ENCODE measurements at regions not wholly inside any gene's neighbourhood (a gene's known extent, or its start where the extent isn't known, plus 50 kb on each side); places are given as distances from the start of the nearest gene placed in this dataset.
"Not testable (repeated sequence)": the region's sequence is repeated elsewhere in the genome, so short reads cannot be mapped to it uniquely, and the experiment has no call there.

- no peak overlapping the region for H3K27ac ChIP-seq
- no peak for TF ChIP-seq POLR2AphosphoS5 (IDR thresholded peaks at IDR 0.05; ENCODE audit: borderline replicate concordance, low read depth, low read length)
- no peak for TF ChIP-seq FOXP2 (optimal IDR thresholded peaks at IDR 0.05; ENCODE audit: control extremely low read depth, extremely low read length, insufficient read depth)
- no peak for TF ChIP-seq EZH2 (IDR thresholded peaks at IDR 0.05)
- H3K36me3 ChIP-seq (ENCODE audit: insufficient read depth, low read length) = no peaks in the 10 kb centered on the region
- H3K9ac ChIP-seq (ENCODE audit: insufficient read length) = no peak overlapping the region
- no peak overlapping the region for H3K4me3 ChIP-seq
- no peak for DNase-seq (ENCODE audit: low read depth, low spot score)
- no peaks in the 10 kb centered on the region for H3K9me3 ChIP-seq (ENCODE audit: low read depth, low read length)
These were observed 371.2 kb upstream of the LRFN5 start for GRCh38 chr14:41235466-41235865.

- Histone ChIP-seq H3K27ac (no peak overlapping the region), H3K9ac (ENCODE audit: insufficient read length) (no peak overlapping the region), H3K9me3 (ENCODE audit: low read depth, low read length) (no peaks in the 10 kb centered on the region), H3K36me3 (ENCODE audit: insufficient read depth, low read length) (no peaks in the 10 kb centered on the region), H3K4me3 (no peak overlapping the region)
- TF ChIP-seq FOXP2 (optimal IDR thresholded peaks at IDR 0.05; ENCODE audit: control extremely low read depth, extremely low read length, insufficient read depth) = no peak
- TF ChIP-seq POLR2AphosphoS5 (IDR thresholded peaks at IDR 0.05; ENCODE audit: borderline replicate concordance, low read depth, low read length) = no peak
- no peak for TF ChIP-seq EZH2 (IDR thresholded peaks at IDR 0.05)
- DNase-seq (ENCODE audit: low read depth, low spot score) = no peak
These were observed 376.0 kb upstream of the LRFN5 start for GRCh38 chr14:41230683-41231082.

- no peak for DNase-seq (ENCODE audit: low read depth, low spot score)
- TF ChIP-seq EZH2 (IDR thresholded peaks at IDR 0.05) (no peak), FOXP2 (optimal IDR thresholded peaks at IDR 0.05; ENCODE audit: control extremely low read depth, extremely low read length, insufficient read depth) (no peak), POLR2AphosphoS5 (IDR thresholded peaks at IDR 0.05; ENCODE audit: borderline replicate concordance, low read depth, low read length) (no peak)
- Histone ChIP-seq H3K9me3 (ENCODE audit: low read depth, low read length) (no peaks in the 10 kb centered on the region), H3K4me3 (no peak overlapping the region), H3K27ac (no peak overlapping the region), H3K9ac (ENCODE audit: insufficient read length) (no peak overlapping the region), H3K36me3 (ENCODE audit: insufficient read depth, low read length) (no peaks in the 10 kb centered on the region)
These were observed 376.9 kb upstream of the LRFN5 start for GRCh38 chr14:41229824-41230223.

- Histone ChIP-seq H3K27ac (no peak overlapping the region), H3K9me3 (ENCODE audit: low read depth, low read length) (no peaks in the 10 kb centered on the region), H3K4me3 (no peak overlapping the region), H3K9ac (ENCODE audit: insufficient read length) (no peak overlapping the region), H3K36me3 (ENCODE audit: insufficient read depth, low read length) (no peaks in the 10 kb centered on the region)
- TF ChIP-seq POLR2AphosphoS5 (IDR thresholded peaks at IDR 0.05; ENCODE audit: borderline replicate concordance, low read depth, low read length) (no peak), EZH2 (IDR thresholded peaks at IDR 0.05) (no peak), FOXP2 (optimal IDR thresholded peaks at IDR 0.05; ENCODE audit: control extremely low read depth, extremely low read length, insufficient read depth) (no peak)
- no peak for DNase-seq (ENCODE audit: low read depth, low spot score)
These were observed 381.2 kb upstream of the LRFN5 start for GRCh38 chr14:41225433-41225832.

GRCh38 chr14:41222581-41222980 lies 384.1 kb upstream of the LRFN5 start:
- Histone ChIP-seq H3K4me3 (no peak overlapping the region), H3K27ac (no peak overlapping the region), H3K9me3 (ENCODE audit: low read depth, low read length) (no peaks in the 10 kb centered on the region), H3K9ac (ENCODE audit: insufficient read length) (no peak overlapping the region), H3K36me3 (ENCODE audit: insufficient read depth, low read length) (no peaks in the 10 kb centered on the region)
- DNase-seq (ENCODE audit: low read depth, low spot score) = no peak
- TF ChIP-seq FOXP2 (optimal IDR thresholded peaks at IDR 0.05; ENCODE audit: control extremely low read depth, extremely low read length, insufficient read depth) (no peak), EZH2 (IDR thresholded peaks at IDR 0.05) (no peak), POLR2AphosphoS5 (IDR thresholded peaks at IDR 0.05; ENCODE audit: borderline replicate concordance, low read depth, low read length) (no peak)

GRCh38 chr14:41214978-41215377 lies 391.7 kb upstream of the LRFN5 start:
- H3K4me3 ChIP-seq; H3K9me3 ChIP-seq (ENCODE audit: low read depth, low read length); H3K9ac ChIP-seq (ENCODE audit: insufficient read length); DNase-seq (ENCODE audit: low read depth, low spot score); H3K36me3 ChIP-seq (ENCODE audit: insufficient read depth, low read length); H3K27ac ChIP-seq: not testable (repeated sequence)

- H3K27ac ChIP-seq = no peak overlapping the region
- DNase-seq (ENCODE audit: low read depth, low spot score) = no peak
- no peak for TF ChIP-seq EZH2 (IDR thresholded peaks at IDR 0.05)
- TF ChIP-seq FOXP2 (optimal IDR thresholded peaks at IDR 0.05; ENCODE audit: control extremely low read depth, extremely low read length, insufficient read depth) = no peak
- no peak for TF ChIP-seq POLR2AphosphoS5 (IDR thresholded peaks at IDR 0.05; ENCODE audit: borderline replicate concordance, low read depth, low read length)
These were observed 405.0 kb upstream of the LRFN5 start for GRCh38 chr14:41201696-41202095.

GRCh38 chr14:41187868-41188267 lies 418.8 kb upstream of the LRFN5 start:
- H3K27ac ChIP-seq = no peak overlapping the region
- H3K36me3 ChIP-seq (ENCODE audit: insufficient read depth, low read length) = no peaks in the 10 kb centered on the region
- H3K4me3 ChIP-seq = no peak overlapping the region
- no peak for TF ChIP-seq FOXP2 (optimal IDR thresholded peaks at IDR 0.05; ENCODE audit: control extremely low read depth, extremely low read length, insufficient read depth)
- TF ChIP-seq POLR2AphosphoS5 (IDR thresholded peaks at IDR 0.05; ENCODE audit: borderline replicate concordance, low read depth, low read length) = no peak
- TF ChIP-seq EZH2 (IDR thresholded peaks at IDR 0.05) = no peak
- H3K9me3 ChIP-seq (ENCODE audit: low read depth, low read length) = no peaks in the 10 kb centered on the region
- no peak overlapping the region for H3K9ac ChIP-seq (ENCODE audit: insufficient read length)
- no peak for DNase-seq (ENCODE audit: low read depth, low spot score)

More at GRCh38 chr14:41201696-41202095, 405.0 kb upstream of the LRFN5 start:
- Histone ChIP-seq H3K4me3 (no peak overlapping the region), H3K36me3 (ENCODE audit: insufficient read depth, low read length) (no peaks in the 10 kb centered on the region), H3K9me3 (ENCODE audit: low read depth, low read length) (no peaks in the 10 kb centered on the region), H3K9ac (ENCODE audit: insufficient read length) (no peak overlapping the region)

- H3K27ac ChIP-seq = no peak overlapping the region
- H3K4me3 ChIP-seq = no peak overlapping the region
- no peak for DNase-seq (ENCODE audit: low read depth, low spot score)
- no peaks in the 10 kb centered on the region for H3K36me3 ChIP-seq (ENCODE audit: insufficient read depth, low read length)
- H3K9me3 ChIP-seq (ENCODE audit: low read depth, low read length) = no peaks in the 10 kb centered on the region
- no peak for TF ChIP-seq FOXP2 (optimal IDR thresholded peaks at IDR 0.05; ENCODE audit: control extremely low read depth, extremely low read length, insufficient read depth)
- no peak for TF ChIP-seq EZH2 (IDR thresholded peaks at IDR 0.05)
- H3K9ac ChIP-seq (ENCODE audit: insufficient read length) = no peak overlapping the region
These were observed 435.6 kb upstream of the LRFN5 start for GRCh38 chr14:41171045-41171444.
